ENCODE measurements at regions not wholly inside any gene's neighbourhood (a gene's known extent, or its start where the extent isn't known, plus 50 kb on each side); places are given as distances from the start of the nearest gene placed in this dataset.

DNA sequence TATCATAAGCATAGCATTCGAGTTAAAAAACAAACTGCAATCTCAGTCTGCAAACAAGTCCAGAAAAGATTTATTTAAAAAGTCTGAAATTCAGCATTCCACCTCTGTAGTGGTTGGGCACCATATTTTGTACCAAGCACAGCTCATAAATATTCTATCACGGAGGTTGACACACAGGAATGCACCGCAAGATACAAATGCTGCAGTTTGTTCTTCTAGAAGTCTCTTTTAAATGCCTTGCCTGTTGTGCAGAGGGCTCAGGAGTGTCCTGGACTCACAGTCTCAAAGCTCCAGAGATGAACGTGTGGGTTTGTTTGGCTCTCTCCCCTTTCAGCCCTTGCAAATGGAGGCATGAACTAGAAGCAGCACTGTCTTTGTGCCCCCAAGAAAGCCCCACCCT is 212.4 kb upstream of the USP24 start:
- H3K9me3 Mint-ChIP-seq (ENCODE audit: unreplicated experiment) = no peaks in the 10 kb centered on the region
- no peak for DNase-seq
- TF ChIP-seq, protein P1, sequence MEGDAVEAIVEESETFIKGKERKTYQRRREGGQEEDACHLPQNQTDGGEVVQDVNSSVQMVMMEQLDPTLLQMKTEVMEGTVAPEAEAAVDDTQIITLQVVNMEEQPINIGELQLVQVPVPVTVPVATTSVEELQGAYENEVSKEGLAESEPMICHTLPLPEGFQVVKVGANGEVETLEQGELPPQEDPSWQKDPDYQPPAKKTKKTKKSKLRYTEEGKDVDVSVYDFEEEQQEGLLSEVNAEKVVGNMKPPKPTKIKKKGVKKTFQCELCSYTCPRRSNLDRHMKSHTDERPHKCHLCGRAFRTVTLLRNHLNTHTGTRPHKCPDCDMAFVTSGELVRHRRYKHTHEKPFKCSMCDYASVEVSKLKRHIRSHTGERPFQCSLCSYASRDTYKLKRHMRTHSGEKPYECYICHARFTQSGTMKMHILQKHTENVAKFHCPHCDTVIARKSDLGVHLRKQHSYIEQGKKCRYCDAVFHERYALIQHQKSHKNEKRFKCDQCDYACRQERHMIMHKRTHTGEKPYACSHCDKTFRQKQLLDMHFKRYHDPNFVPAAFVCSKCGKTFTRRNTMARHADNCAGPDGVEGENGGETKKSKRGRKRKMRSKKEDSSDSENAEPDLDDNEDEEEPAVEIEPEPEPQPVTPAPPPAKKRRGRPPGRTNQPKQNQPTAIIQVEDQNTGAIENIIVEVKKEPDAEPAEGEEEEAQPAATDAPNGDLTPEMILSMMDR (IDR thresholded peaks at IDR 0.05; ENCODE audit: partially characterized antibody, unreplicated experiment) = no peak
- H3K4me1 Mint-ChIP-seq (ENCODE audit: low read depth, unreplicated experiment) = no peaks in the 10 kb centered on the region
- H3K27me3 Mint-ChIP-seq (ENCODE audit: unreplicated experiment) = peaks cover 1% of the 10 kb centered on the region
- H3K4me3 Mint-ChIP-seq (ENCODE audit: unreplicated experiment) = no peak overlapping the region
- H3K27ac Mint-ChIP-seq (ENCODE audit: unreplicated experiment) = no peak overlapping the region
- H3K36me3 Mint-ChIP-seq (ENCODE audit: unreplicated experiment) = no peaks in the 10 kb centered on the region

DNA sequence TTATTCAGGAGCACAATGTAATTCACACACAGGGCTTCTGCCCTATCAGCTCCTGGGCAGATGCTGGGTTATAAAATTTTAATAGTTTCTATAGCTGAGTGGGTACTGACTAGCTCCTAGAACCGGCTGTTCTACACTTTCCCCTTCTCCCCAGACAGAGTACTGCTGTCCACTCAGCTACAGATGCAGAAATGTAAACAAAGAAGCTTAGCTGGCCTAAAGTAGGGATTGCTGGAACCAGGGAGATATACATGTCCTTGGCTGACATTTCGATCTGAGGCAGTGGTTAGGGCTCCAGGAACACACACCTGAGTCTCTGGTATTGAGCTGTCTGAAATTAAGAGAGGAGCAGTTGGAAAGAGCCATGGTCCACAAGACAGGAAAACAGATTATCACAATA is 211.5 kb upstream of the USP24 start:
- TF ChIP-seq, protein P1 (IDR thresholded peaks at IDR 0.05; ENCODE audit: partially characterized antibody, unreplicated experiment) = no peak
- no peak for DNase-seq
- H3K4me3 Mint-ChIP-seq (ENCODE audit: unreplicated experiment) = no peak overlapping the region
- peaks cover 1% of the 10 kb centered on the region for H3K27me3 Mint-ChIP-seq (ENCODE audit: unreplicated experiment)
- H3K36me3 Mint-ChIP-seq (ENCODE audit: unreplicated experiment) = no peaks in the 10 kb centered on the region
- no peaks in the 10 kb centered on the region for H3K9me3 Mint-ChIP-seq (ENCODE audit: unreplicated experiment)
- H3K4me1 Mint-ChIP-seq (ENCODE audit: low read depth, unreplicated experiment) = no peaks in the 10 kb centered on the region
- H3K27ac Mint-ChIP-seq (ENCODE audit: unreplicated experiment) = no peak overlapping the region

DNA sequence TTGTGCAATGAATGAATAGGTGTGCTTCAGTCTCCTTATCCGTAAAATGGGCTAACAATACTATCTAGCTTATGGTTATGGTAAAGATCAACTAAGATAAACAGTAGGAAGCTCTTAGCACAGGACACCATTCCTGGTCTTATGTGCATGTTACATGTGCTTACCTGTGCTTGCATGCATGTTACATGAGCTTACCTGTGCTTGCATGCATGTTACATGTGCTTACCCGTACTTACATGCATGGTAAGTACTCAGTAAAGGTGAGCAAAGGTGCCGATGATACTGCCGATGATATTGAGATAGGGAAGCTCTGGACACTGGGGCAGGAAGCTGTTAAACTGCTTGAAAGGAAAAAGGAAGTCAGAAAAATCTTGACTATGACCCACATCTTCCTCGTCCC is 211.0 kb upstream of the USP24 start:
- DNase-seq = no peak
- Mint-ChIP-seq H3K4me3 (ENCODE audit: unreplicated experiment) (no peak overlapping the region), H3K27me3 (ENCODE audit: unreplicated experiment) (peaks cover 1% of the 10 kb centered on the region), H3K27ac (ENCODE audit: unreplicated experiment) (no peak overlapping the region), H3K9me3 (ENCODE audit: unreplicated experiment) (no peaks in the 10 kb centered on the region), H3K36me3 (ENCODE audit: unreplicated experiment) (no peaks in the 10 kb centered on the region), H3K4me1 (ENCODE audit: low read depth, unreplicated experiment) (no peaks in the 10 kb centered on the region)
- TF ChIP-seq, protein P1 (IDR thresholded peaks at IDR 0.05; ENCODE audit: partially characterized antibody, unreplicated experiment) = no peak

DNA sequence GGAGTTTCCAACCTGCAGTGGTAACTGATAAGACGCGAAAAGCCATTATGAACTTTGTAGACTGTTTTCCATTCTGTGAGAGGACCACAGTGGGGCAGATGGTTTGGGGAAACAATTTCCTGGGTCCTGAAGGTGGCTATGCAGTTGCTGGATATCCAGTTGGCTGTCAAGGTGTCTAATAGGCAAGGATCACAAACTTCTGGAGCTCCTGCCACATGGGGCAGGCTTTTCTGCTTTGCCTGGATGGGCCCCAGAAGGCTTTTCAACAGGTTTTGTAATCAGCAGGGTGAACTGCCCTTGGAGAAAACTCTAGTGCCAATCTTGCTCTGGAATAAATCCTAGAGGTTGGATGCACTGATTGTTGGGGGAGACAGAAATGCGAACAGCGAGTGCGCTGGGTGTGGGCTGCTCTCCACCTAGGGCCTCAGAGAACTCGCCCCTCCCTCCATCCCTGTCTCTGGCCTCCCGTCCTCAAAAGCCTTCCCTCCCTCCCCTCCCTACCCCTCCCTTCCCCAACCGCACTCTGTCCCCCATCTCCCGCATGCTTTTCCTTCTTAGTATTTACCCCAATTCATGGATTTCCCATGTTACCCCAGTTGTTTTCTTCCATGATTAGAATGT is 210.3 kb upstream of the USP24 start:
- Mint-ChIP-seq H3K4me3 (ENCODE audit: unreplicated experiment) (no peak overlapping the region), H3K4me1 (ENCODE audit: low read depth, unreplicated experiment) (no peaks in the 10 kb centered on the region), H3K36me3 (ENCODE audit: unreplicated experiment) (no peaks in the 10 kb centered on the region), H3K27me3 (ENCODE audit: unreplicated experiment) (peaks cover 1% of the 10 kb centered on the region), H3K9me3 (ENCODE audit: unreplicated experiment) (no peaks in the 10 kb centered on the region), H3K27ac (ENCODE audit: unreplicated experiment) (no peak overlapping the region)
- TF ChIP-seq, protein P1 (IDR thresholded peaks at IDR 0.05; ENCODE audit: partially characterized antibody, unreplicated experiment) = no peak
- no peak for DNase-seq

DNA sequence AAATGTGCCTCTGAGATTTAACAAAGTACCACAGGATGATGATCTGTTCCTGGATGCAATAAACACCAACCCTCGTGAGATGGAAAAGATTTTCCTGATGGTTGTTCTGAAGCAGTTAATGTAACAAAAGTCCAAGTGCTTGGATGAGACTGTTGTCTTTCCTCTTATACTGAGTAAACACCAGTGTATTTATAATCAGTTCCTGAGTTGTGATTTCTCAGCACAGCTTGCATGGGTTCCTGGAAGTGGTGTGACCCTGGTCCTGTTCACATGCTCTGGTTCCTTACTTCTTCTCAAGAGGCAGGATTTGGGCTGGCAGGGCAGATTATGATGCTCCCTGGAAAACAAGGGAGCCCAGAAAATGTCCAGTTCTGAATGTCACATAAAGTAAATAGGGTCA is 208.2 kb upstream of the USP24 start:
- Mint-ChIP-seq H3K36me3 (ENCODE audit: unreplicated experiment) (no peaks in the 10 kb centered on the region), H3K4me1 (ENCODE audit: low read depth, unreplicated experiment) (no peaks in the 10 kb centered on the region), H3K27me3 (ENCODE audit: unreplicated experiment) (no peaks in the 10 kb centered on the region), H3K4me3 (ENCODE audit: unreplicated experiment) (no peak overlapping the region), H3K27ac (ENCODE audit: unreplicated experiment) (no peak overlapping the region), H3K9me3 (ENCODE audit: unreplicated experiment) (no peaks in the 10 kb centered on the region)
- TF ChIP-seq, protein P1 (IDR thresholded peaks at IDR 0.05; ENCODE audit: partially characterized antibody, unreplicated experiment) = no peak
- DNase-seq = no peak

All from glutamatergic neuron (in vitro differentiated cells).